ENCODE measurements at regions not wholly inside any gene's neighbourhood (a gene's known extent, or its start where the extent isn't known, plus 50 kb on each side); places are given as distances from the start of the nearest gene placed in this dataset.

DNA sequence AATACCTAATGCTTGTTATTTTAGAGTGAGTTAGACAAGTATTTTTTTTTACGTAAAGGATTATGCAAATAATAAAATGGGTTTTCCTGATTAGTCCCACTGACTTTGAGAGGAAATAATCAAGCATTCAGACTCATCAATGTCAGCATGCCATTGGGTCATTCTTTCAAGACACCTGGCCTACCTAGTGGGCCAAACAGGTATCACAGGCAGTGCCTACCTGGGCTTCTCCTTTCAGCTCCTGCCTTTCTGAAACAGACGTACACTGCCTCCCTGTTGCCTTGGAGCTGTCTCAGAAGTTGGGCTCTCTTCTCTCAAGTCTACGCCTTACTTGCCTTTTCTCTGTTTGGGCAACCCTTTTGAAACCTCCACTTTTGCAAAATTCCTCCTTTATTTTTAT lies 545.6 kb downstream of the SNAPC1 start:
- H3K4me2 ChIP-seq (ENCODE audit: insufficient read depth, low read length), result no peak overlapping the region
- no peak overlapping the region for H3K9ac ChIP-seq (ENCODE audit: low read depth, low read length)
- no peak overlapping the region for H3K27ac ChIP-seq (ENCODE audit: low read length)
- DNase-seq (no peak), ATAC-seq (ENCODE audit: insufficient read depth, low read depth) (no peak)
- no peak overlapping the region for H2AFZ ChIP-seq (ENCODE audit: low read depth, low read length)
- no peak overlapping the region for H3K4me3 ChIP-seq (ENCODE audit: low read depth in 1 of 2, low read length in 2 of 2)
- H3K27me3 ChIP-seq (ENCODE audit: insufficient read depth, low read length, poor library complexity), result no peaks in the 10 kb centered on the region
- no peaks in the 10 kb centered on the region for H3K4me1 ChIP-seq (ENCODE audit: insufficient read depth, low read length)
- no peaks in the 10 kb centered on the region for H3K9me3 ChIP-seq (ENCODE audit: insufficient read depth, low read length, severe bottlenecking)
- no peaks in the 10 kb centered on the region for H3K79me2 ChIP-seq (ENCODE audit: insufficient read depth, low read length)
- H4K20me1 ChIP-seq (ENCODE audit: insufficient read depth, low read length), result no peaks in the 10 kb centered on the region
- H3K36me3 ChIP-seq (ENCODE audit: insufficient read depth, low read length), result no peaks in the 10 kb centered on the region
- TF ChIP-seq, protein P1, sequence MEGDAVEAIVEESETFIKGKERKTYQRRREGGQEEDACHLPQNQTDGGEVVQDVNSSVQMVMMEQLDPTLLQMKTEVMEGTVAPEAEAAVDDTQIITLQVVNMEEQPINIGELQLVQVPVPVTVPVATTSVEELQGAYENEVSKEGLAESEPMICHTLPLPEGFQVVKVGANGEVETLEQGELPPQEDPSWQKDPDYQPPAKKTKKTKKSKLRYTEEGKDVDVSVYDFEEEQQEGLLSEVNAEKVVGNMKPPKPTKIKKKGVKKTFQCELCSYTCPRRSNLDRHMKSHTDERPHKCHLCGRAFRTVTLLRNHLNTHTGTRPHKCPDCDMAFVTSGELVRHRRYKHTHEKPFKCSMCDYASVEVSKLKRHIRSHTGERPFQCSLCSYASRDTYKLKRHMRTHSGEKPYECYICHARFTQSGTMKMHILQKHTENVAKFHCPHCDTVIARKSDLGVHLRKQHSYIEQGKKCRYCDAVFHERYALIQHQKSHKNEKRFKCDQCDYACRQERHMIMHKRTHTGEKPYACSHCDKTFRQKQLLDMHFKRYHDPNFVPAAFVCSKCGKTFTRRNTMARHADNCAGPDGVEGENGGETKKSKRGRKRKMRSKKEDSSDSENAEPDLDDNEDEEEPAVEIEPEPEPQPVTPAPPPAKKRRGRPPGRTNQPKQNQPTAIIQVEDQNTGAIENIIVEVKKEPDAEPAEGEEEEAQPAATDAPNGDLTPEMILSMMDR (IDR thresholded peaks at IDR 0.05; ENCODE audit: borderline replicate concordance, extremely low read depth, low read length, poor library complexity, severe bottlenecking), result no peak
- no peak for TF ChIP-seq EZH2 (IDR thresholded peaks at IDR 0.05; ENCODE audit: borderline replicate concordance, low read depth, low read length, severe bottlenecking)

DNA sequence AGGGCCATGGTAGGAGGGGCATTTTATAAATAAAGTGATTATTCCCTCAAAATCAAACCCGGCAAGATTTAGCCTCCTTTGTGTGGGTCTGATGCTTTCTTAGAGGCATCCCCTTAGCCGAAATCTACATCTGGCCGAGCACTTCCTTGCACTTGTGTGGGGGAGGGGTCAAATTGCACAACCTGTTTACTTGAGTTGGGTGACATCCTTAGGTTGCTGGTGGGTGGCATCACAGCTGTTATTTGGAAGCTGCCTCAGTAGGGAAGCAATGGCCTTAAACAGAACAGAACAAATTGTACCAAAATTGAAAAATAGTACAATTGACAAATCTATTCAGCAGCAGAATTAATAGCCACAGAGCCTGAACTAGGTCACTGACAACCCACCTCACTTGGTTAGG lies 546.1 kb downstream of the SNAPC1 start:
- Histone ChIP-seq H3K36me3 (ENCODE audit: insufficient read depth, low read length) (no peaks in the 10 kb centered on the region), H2AFZ (ENCODE audit: low read depth, low read length) (no peak overlapping the region), H3K27me3 (ENCODE audit: insufficient read depth, low read length, poor library complexity) (no peaks in the 10 kb centered on the region), H3K9me3 (ENCODE audit: insufficient read depth, low read length, severe bottlenecking) (no peaks in the 10 kb centered on the region), H4K20me1 (ENCODE audit: insufficient read depth, low read length) (no peaks in the 10 kb centered on the region), H3K79me2 (ENCODE audit: insufficient read depth, low read length) (no peaks in the 10 kb centered on the region), H3K4me1 (ENCODE audit: insufficient read depth, low read length) (no peaks in the 10 kb centered on the region), H3K9ac (ENCODE audit: low read depth, low read length) (no peak overlapping the region), H3K27ac (ENCODE audit: low read length) (no peak overlapping the region), H3K4me2 (ENCODE audit: insufficient read depth, low read length) (no peak overlapping the region), H3K4me3 (ENCODE audit: low read depth in 1 of 2, low read length in 2 of 2) (no peak overlapping the region)
- no peak for ATAC-seq (ENCODE audit: insufficient read depth, low read depth)
- DNase-seq, result no peak
- TF ChIP-seq, protein P1 (IDR thresholded peaks at IDR 0.05; ENCODE audit: borderline replicate concordance, extremely low read depth, low read length, poor library complexity, severe bottlenecking), result no peak
- no peak for TF ChIP-seq EZH2 (IDR thresholded peaks at IDR 0.05; ENCODE audit: borderline replicate concordance, low read depth, low read length, severe bottlenecking)

DNA sequence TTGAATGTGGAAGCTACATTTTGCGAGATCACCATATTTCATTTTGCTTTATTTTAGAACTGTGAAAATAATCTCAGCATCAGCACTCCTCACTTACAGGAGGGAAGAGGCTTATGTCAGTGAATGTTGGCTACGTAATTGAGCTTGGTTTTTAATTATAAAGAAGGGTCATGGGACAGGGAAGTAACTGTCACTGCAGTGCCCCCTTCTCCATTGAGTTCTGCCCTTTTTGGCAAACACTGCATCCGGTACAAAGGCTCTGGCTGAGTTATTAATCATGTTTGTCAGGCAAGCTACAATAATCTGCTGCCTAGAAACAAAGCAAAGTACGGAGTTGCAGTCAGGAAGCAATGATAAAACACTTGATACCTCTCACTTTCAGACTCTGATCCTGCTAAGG lies 546.7 kb downstream of the SNAPC1 start:
- H3K27me3 ChIP-seq (ENCODE audit: insufficient read depth, low read length, poor library complexity), result no peaks in the 10 kb centered on the region
- H3K36me3 ChIP-seq (ENCODE audit: insufficient read depth, low read length), result no peaks in the 10 kb centered on the region
- H3K4me2 ChIP-seq (ENCODE audit: insufficient read depth, low read length), result no peak overlapping the region
- no peaks in the 10 kb centered on the region for H3K79me2 ChIP-seq (ENCODE audit: insufficient read depth, low read length)
- H3K4me3 ChIP-seq (ENCODE audit: low read depth in 1 of 2, low read length in 2 of 2), result no peak overlapping the region
- ATAC-seq (ENCODE audit: insufficient read depth, low read depth) (no peak), DNase-seq (no peak)
- H3K9ac ChIP-seq (ENCODE audit: low read depth, low read length), result no peak overlapping the region
- TF ChIP-seq EZH2 (IDR thresholded peaks at IDR 0.05; ENCODE audit: borderline replicate concordance, low read depth, low read length, severe bottlenecking), result no peak
- TF ChIP-seq, protein P1 (IDR thresholded peaks at IDR 0.05; ENCODE audit: borderline replicate concordance, extremely low read depth, low read length, poor library complexity, severe bottlenecking), result no peak
- no peak overlapping the region for H2AFZ ChIP-seq (ENCODE audit: low read depth, low read length)
- no peaks in the 10 kb centered on the region for H3K9me3 ChIP-seq (ENCODE audit: insufficient read depth, low read length, severe bottlenecking)
- H3K27ac ChIP-seq (ENCODE audit: low read length), result no peak overlapping the region
- no peaks in the 10 kb centered on the region for H4K20me1 ChIP-seq (ENCODE audit: insufficient read depth, low read length)
- H3K4me1 ChIP-seq (ENCODE audit: insufficient read depth, low read length), result no peaks in the 10 kb centered on the region

DNA sequence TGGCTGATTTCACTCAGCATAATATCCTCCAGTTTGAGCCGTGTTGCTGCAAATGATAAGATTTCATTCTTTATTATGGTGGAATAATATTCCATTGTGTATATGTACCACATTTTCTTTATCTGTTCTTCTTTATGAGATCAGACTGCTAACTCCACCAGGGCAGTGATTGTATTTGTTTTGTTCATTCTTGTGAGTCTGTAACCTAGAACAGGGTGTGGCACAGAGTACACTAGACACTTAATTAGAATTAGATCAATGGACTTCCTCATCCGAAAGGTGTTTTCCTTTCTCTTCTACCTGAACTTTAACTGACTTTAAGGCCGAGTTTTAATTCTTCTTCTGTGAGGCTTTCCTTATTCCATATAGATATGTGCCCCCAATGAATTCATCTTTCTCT lies 551.0 kb downstream of the SNAPC1 start:
- Histone ChIP-seq H3K9ac (ENCODE audit: low read depth, low read length) (no peak overlapping the region), H2AFZ (ENCODE audit: low read depth, low read length) (no peak overlapping the region), H3K36me3 (ENCODE audit: insufficient read depth, low read length) (no peaks in the 10 kb centered on the region), H3K4me1 (ENCODE audit: insufficient read depth, low read length) (no peaks in the 10 kb centered on the region), H3K9me3 (ENCODE audit: insufficient read depth, low read length, severe bottlenecking) (no peaks in the 10 kb centered on the region), H3K4me2 (ENCODE audit: insufficient read depth, low read length) (no peak overlapping the region), H3K27ac (ENCODE audit: low read length) (no peak overlapping the region), H3K79me2 (ENCODE audit: insufficient read depth, low read length) (no peaks in the 10 kb centered on the region), H4K20me1 (ENCODE audit: insufficient read depth, low read length) (no peaks in the 10 kb centered on the region), H3K4me3 (ENCODE audit: low read depth in 1 of 2, low read length in 2 of 2) (no peak overlapping the region), H3K27me3 (ENCODE audit: insufficient read depth, low read length, poor library complexity) (no peaks in the 10 kb centered on the region)
- ATAC-seq (ENCODE audit: insufficient read depth, low read depth), result no peak
- DNase-seq, result no peak
- TF ChIP-seq, protein P1 (IDR thresholded peaks at IDR 0.05; ENCODE audit: borderline replicate concordance, extremely low read depth, low read length, poor library complexity, severe bottlenecking), result no peak
